ENCODE measurements at regions not wholly inside any gene's neighbourhood (a gene's known extent, or its start where the extent isn't known, plus 50 kb on each side); places are given as distances from the start of the nearest gene placed in this dataset.

GRCh38 chr13:66237411-66238062 is 992.6 kb downstream of the PCDH9 start:
- no peak for FAIRE-seq
- ChIA-PET RAD21 (ENCODE audit: unreplicated experiment) (no interaction called here), POLR2A (no interaction called here), SMC1A (ENCODE audit: uncharacterized antibody, unreplicated experiment) (interaction anchor here (0.6 kb wide), 1 partner anchor 184 kb away, joined by 4 read pairs; no protein-coding TSS in a partner anchor), CTCF (no interaction called here)
- Histone ChIP-seq H3K27me3 (replicated peaks in 1 of 2; ENCODE audit: control insufficient read depth in 2 of 2, insufficient read depth in 2 of 2, low read length in 1 of 2) (no peaks in the 10 kb centered on the region), H4K20me1 (ENCODE audit: control insufficient read depth, insufficient read depth) (no peaks in the 10 kb centered on the region), H3K9ac (ENCODE audit: control insufficient read depth, insufficient read depth, low read length) (no peak overlapping the region), H3K4me3 (no peak overlapping the region), H3K36me3 (ENCODE audit: control insufficient read depth in 2 of 2, insufficient read depth in 2 of 2, low read length in 1 of 2) (no peaks in the 10 kb centered on the region), H3K9me3 (replicated peaks; ENCODE audit: control insufficient read depth, insufficient read depth, low read length) (no peaks in the 10 kb centered on the region; the same call in 2 of the 3 replicates), H3K79me2 (ENCODE audit: control insufficient read depth, insufficient read depth, low read length) (no peaks in the 10 kb centered on the region), H2AFZ (ENCODE audit: control insufficient read depth, low read depth, low read length) (no peak overlapping the region), H3K4me2 (ENCODE audit: control insufficient read depth, insufficient read depth) (no peak overlapping the region), H3K27ac (ENCODE audit: control insufficient read depth, insufficient read depth) (no peak overlapping the region), H3K4me1 (ENCODE audit: control insufficient read depth, insufficient read depth, low read length) (no peaks in the 10 kb centered on the region)
- in situ Hi-C loops (cut with MboI) (no loop called here), intact Hi-C loops (cut with micrococcal nuclease; ENCODE audit: unreplicated experiment) (no loop called here)
- 37% methylated on average over 4 of the region's 4 CpGs for WGBS (ENCODE audit: insufficient coverage, insufficient replicate concordance, low lambda C conversion rate, missing lambda C conversion rate)
- no TSS peak for BruUV-seq (replicated peaks)
- TF ChIP-seq PAX5 (IDR thresholded peaks at IDR 0.05; ENCODE audit: borderline replicate concordance, low read depth, low read length) (no peak), TBL1XR1 (IDR thresholded peaks at IDR 0.05; ENCODE audit: low read depth, low read length) (no peak), ZNF207 (IDR thresholded peaks at IDR 0.05; ENCODE audit: borderline replicate concordance) (no peak), HSF1 (IDR thresholded peaks at IDR 0.05; ENCODE audit: low read depth, low read length) (no peak), RAD51 (IDR thresholded peaks at IDR 0.05) (no peak), ZNF622 (IDR thresholded peaks at IDR 0.05) (no peak), WRNIP1 (IDR thresholded peaks at IDR 0.05; ENCODE audit: borderline replicate concordance, low read depth, low read length) (no peak), RAD21 (IDR thresholded peaks at IDR 0.05; ENCODE audit: insufficient read depth, low read depth, low read length) (no peak), SMAD1 (IDR thresholded peaks at IDR 0.05; ENCODE audit: low read depth, partially characterized antibody) (no peak), JUND (IDR thresholded peaks at IDR 0.05; ENCODE audit: low read depth, low read length) (no peak), RFX5 (IDR thresholded peaks at IDR 0.05; ENCODE audit: low read depth, low read length) (no peak), BACH1 (IDR thresholded peaks at IDR 0.05; ENCODE audit: borderline replicate concordance) (no peak), TARDBP (IDR thresholded peaks at IDR 0.05; ENCODE audit: borderline replicate concordance) (no peak), BCL3 (IDR thresholded peaks at IDR 0.05; ENCODE audit: borderline replicate concordance, insufficient read depth, low read depth, low read length, poor library complexity, severe bottlenecking) (no peak), SMARCA5 (IDR thresholded peaks at IDR 0.05) (no peak), PBX3 (IDR thresholded peaks at IDR 0.05; ENCODE audit: insufficient replicate concordance, low read depth, low read length) (no peak), IRF3 (IDR thresholded peaks at IDR 0.05) (no peak)
- ATAC-seq, result no peak
- no peak for DNase-seq (ENCODE audit: low read depth, low spot score)
